NCI-H526 treated with DMSO at 0.1 percent for 48 hours (cell line): ENCODE measurements at regions not wholly inside any gene's neighbourhood (a gene's known extent, or its start where the extent isn't known, plus 50 kb on each side); places are given as distances from the start of the nearest gene placed in this dataset.
"Not testable (repeated sequence)": the region's sequence is repeated elsewhere in the genome, so short reads cannot be mapped to it uniquely, and the experiment has no call there.

Source experiments
- DNase-seq: peaks from one replicate; lab custom pipeline; 2025; lab: John Stamatoyannopoulos, UW

DNA sequence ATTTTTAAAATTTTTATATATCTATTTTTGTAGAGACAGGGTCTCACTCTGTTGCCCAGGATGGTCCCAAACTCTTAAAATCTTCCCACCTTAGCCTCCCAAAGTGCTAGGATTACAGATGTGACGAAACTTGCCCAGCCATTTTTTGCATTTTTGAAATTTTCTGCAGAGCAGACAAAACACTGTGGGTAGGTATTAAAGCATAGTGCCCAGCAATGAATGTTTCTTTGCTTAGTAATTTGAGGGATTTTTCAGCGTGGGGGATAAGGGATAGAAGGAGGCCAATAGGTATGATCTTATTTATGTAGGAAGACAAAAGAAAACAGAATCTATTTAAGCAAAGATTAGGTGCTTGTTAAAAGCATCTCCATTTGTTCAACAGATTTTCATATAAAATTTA is 446.8 kb upstream of the DPH6 start:
- DNase-seq, result no peak

DNA sequence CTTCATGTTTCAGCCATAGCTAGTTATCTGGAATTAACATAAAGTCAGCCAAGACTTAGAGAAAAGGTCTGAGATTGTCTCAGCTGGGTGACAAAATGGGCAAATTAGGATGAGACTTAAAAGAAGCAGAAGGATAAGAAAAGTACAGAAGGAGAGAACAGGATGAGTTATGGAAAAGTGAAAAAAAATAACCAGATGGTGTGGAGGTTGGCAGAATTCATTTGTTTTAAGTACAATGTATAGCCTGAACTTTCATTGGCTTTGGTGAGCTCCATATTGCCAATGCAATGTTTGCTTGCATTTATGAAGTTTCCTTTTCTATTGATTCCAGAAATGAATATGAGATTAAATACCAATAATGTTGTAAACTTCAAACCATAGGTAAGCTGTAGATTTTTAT is 447.2 kb upstream of the DPH6 start:
- no peak for DNase-seq

DNA sequence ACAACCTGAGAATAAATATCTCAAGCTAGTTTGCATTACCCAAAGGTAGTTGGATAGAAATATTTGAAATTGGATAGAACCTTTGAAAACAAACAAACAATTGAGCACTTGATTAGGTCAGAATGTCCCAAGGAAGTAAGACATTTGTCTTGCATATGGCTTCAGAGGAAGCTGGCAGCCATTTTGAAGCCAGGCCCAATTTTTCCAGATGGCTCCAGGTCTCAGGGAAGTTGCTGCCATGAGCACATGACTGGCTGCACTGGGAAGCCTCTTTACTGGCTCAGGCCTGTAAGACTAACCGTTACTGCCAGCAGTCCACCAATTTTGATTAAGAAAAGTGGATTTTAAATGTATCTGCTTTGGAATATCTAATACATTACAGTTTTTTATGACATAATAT is 448.9 kb upstream of the DPH6 start:
- no peak for DNase-seq

DNA sequence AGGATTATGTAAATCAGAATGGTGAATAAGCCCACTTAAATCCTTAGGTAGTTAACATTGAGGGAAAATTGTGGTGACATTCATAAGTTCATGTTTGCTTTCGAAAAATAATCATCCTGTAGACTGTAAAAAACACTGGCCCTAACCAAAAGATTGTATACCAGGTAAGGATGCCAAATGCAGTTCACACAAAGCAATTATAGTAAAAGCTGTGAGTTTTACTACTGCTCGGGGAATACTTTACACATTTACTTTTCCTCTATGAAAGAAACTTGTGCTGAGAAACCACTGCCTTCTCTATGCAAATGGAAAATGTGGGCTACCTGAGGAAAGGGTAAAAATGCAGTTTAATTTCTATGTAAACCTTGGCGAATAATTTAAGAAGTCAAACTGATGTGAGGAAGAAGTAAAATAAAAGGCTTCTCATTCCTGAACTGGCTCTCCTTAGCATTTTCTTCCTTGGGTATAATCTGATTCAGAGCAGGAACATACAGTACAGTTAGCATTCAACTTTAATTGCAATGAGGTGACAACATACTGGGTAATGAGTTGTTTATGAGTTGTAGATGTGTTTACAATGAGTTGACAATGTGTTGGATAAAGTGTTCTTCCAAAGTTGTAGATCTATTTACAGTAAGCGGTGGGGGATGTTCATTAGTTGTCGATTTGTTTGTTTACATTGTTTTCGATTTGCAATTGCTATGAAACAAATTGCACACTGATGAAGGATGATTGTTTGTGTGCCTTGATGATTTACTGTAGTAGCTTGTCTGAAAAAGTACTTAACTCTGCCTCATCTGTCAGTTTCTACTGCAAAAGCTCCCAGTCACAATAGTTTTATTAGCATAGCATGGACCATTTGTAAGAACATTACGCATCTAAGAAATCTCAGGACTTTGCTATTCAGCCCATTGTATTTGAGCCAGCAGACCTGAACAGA is 453.0 kb upstream of the DPH6 start:
- no peak for DNase-seq

DNA sequence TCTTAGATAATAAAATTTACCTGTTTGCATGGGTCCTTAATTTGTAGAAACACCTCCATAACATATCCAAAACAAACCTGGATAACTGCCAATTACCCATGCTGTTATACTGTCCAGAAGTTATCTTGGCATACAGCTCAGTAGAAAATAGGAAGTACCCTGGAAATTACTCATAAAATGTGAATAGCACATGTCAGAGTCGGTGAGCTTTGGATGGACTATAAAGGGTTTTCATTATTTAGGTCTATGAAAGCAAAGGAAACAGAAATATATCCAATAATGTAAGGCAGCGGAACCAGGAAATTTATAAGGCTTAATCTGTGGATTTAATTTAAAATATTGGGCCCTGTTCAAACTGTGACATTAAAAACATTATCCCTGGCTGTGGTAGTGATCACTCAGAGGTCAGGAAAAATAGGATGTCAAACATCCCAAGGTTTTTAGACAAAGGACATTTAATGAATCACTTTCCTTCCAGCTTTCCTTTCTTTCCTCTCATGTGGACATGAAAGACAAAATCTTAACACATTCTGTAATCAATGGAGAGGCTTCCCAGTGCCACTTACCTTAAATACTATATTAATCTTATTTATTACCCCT is 459.0 kb upstream of the DPH6 start:
- no peak for DNase-seq

DNA sequence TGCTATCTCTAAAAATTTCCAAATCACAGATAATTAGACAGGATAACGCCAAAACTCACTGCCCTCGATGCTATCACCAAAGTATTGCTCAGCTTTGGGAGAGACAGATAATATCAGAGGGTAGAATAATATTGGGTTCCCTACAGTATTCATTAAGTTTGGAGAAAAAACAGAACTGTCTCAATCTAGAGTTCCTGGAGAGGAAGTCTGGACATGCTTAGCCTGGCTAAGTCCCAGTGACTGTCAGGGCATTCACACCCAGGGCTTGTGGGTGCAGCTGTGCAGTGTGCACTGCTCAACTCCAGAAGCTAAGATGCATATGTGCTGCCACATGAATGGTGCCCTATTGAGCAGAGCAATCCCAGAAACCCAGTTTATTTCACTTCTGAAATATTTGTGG is 459.6 kb upstream of the DPH6 start:
- DNase-seq, result no peak

DNA sequence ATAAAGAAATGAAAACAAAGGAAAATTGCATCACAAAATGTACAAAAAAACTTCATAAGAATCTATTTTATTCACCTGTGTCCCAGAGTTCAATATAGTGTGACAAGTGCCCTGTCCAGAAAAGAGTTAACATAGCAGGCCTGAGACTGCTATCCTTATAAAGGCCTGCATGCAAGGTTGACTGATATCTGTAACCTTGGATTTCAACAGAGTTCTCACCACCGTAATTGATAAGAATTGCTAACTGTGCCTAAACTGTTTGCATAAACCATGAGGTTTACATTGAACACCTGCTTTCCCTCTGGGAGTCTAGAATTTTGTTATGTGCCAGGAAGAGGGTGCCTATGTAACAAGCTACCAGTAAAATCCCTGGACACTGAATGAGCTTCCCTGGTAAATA is 461.7 kb upstream of the DPH6 start:
- no peak for DNase-seq

DNA sequence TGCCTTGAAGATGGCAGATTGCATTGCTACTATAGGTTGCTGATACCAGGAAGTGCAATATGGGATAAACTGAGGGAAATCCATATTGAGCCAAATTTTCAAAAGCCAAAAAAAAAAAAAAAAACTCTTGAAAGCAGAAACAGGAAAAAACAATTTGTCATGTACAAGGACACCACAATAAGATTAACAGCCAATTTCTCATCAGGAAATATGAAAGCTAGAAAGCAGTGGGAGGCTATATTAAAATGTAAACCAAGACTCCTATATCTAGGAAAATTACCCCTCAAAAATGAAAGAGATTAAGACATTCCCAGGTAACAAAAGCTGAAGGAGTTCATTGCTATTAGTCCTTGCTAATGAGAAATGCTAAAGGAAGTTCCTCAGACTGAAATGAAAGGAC is 462.8 kb upstream of the DPH6 start:
- no peak for DNase-seq

DNA sequence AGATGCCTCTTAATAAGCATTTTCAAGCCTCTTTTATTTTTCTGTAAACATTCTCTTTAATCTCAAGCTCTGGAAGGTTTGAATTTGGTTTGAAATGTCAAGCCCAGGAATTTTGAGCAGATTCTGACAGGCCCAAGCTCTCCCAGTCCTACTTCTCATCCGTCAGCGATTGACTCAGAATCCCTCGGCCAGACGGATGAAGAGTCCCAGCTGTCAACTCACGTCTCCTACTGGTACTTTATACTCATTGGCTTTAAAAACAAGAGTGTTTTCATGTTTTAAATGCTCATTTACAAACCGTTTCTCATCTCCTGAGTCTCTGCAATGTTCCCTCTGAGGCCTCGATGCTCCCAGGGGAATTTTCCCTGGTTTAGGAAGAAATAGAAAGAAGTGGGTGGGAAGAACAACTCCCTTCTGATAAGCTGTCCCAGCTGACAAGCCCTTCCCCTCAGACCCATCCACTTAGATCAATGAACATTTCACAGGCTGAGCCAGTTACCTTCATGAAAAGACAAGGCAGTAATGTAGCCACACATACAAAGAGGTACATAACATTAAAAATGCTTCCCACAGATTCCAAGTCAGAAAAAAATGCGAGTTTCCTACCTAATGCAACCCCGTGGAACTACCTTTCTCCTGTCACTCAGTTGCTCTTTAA is 478.2 kb upstream of the DPH6 start:
- DNase-seq, result no peak

DNA sequence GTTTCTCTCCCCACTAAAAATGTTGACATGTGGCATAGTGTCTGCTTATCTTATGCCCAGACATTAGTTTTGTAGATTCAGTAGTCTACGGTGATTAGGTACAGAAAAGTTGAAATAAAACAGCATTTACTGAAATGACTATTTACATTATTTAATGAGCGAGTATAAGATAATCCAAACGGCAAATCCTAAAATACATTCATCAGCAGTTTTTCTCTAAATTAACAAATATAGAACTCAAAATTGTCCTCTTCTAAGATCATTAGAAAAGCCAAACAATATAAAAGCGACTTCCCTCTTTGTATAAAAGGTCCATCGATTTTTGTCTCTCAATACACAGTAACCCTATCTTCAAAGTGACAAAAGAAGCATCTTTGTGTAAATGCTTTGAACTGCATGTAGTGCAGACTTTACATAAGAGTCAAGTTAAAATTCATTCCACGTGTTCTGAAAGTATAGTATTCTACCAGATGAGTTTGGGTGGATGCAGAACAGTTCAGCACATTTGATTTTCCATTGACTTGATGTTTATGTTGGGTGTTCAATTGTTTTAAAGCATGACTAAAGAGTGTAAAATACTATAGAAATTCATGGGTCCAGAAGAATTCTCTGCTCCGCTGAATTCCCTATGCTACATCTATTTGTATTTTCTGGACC is 480.8 kb upstream of the DPH6 start:
- DNase-seq, result no peak

DNA sequence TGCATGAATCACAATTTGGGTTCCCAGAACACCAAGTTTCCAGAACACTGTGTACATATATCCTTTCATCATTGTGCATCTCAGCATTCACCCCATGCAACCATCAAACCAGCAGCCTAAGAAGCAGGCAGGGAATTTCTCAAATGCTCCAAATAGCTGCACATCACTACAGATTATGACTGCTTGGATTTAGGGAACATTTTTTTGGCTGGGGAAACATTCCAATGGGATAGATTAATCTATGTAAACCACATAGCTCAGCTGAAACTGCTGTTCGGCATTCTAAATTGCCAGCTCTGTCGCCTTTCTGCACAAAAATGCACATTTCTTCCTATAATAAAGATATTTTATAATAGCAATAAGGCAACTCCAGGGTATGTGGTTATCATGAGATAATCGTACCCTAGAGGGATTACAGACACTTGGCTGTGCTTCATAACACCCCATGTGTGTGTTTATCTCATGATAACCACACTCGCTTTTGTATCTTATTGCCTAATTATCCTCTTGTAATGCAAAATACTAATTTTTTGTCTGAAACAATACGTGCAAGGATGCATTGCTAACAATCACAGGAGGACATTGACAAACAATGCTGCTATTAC is 483.7 kb upstream of the DPH6 start:
- no peak for DNase-seq

DNA sequence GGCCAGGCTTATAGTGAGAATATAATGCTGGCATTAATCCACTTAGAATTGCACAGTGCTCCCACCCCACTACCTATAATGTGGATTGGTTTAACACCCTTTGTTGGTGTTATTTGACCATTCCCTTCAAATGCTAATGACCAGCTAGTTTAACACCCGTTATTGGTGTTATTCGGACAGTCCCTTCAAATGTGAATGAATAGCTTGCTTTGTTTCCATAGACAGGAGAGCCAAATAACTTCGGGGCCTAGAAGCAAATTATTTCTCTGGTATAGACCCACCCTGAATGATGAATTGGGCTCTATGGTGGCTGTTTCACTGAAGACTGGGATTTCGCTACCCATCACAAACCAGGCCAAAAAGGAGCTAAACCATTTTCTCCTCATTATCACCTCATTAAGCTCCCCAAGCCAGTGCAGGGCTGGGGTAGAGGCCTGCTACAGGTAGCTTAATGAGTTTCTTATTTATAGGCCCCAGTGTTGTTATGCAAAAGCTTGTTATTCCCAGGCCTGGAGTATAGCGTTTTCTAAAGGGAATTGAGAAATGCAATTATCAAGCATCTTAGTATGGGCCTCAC is 494.1 kb upstream of the DPH6 start:
- no peak for DNase-seq

DNA sequence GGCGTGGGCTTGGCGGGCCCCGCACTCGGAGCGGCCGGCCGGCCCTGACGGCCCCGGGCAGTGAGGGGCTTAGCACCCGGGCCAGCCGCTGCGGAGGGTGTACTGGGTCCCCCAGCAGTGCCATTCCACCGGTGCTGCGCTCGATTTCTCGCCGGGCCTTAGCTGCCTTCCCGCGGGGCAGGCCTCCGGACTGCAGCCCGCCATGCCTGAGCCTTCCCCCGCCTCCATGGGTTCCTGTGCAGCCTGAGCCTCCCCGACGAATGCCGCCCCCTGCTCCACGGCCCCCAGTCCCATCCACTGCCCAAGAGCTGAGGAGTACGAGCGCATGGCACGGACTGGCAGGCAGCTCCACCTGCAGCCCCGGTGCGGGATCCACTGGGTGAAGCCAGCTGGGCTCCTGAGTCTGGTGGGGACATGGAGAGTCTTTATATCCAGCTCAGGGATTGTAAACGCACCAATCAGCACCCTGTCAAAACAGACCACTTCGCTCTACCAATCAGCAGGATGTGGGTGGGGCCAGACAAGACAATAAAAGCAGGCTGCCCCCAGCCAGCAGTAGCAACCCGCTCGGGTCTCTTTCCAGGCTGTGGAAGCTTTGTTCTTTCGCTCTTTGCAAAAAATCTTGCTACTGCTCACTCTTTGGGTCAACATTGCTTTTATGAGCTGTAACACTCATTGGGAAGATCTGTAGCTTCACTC is 501.2 kb upstream of the DPH6 start:
- not testable (repeated sequence) for DNase-seq

DNA sequence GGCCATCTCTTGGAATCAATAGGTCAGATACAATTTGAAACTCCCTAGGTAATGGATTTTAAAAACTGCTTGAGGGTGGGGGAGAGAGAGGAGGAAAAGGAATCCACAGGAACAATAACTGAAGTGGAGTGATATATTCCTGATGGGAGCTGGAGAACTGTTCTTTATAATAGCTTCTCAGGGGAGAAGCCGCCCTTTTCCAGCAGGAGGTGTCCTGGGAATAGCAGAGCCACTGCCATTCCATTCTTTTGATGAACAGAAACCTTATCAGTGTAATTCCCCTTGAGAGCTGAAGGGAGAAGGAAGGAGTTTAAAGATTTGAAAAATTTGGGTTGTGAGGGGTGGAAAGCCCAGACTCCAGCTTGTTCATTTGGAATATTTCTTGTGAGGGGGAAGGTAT is 504.9 kb upstream of the DPH6 start:
- no peak for DNase-seq

DNA sequence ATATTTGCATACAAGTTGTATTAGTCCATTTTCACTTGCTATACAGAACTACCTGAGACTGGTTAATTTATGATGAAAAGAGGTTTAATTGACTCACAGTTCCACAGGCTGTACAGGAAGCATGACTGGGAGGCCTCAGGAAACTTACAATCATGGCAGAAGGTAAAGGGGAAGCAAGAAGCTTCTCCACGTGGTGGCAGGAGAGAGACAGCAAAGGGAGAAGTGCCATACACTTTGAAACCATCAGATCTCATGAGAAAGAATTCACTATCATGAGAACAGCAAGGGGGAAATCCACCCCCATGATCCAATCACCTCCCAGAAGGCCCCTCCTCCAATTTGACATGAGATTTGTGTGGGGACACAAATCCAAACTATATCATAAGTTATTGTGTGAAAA is 506.7 kb upstream of the DPH6 start:
- DNase-seq, result not testable (repeated sequence)

DNA sequence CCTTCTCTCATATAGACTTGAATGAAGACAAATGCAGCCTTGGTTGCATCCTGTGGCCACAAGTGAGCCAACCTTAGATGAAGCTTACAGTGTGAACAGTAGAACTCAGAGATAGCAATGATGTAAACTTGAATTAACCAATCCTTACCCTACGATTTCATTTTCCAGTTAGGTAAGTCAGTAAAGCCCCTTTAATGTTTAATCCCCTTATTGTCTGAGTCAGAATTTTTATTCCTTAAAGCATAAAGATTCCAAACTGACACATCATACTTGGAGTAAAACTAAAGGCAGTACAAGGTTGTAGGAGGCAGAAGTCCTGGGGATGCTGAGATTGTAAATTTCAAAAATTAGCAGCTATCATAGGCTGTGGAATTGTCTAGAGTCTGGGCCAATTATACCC is 507.8 kb upstream of the DPH6 start:
- DNase-seq, result no peak

DNA sequence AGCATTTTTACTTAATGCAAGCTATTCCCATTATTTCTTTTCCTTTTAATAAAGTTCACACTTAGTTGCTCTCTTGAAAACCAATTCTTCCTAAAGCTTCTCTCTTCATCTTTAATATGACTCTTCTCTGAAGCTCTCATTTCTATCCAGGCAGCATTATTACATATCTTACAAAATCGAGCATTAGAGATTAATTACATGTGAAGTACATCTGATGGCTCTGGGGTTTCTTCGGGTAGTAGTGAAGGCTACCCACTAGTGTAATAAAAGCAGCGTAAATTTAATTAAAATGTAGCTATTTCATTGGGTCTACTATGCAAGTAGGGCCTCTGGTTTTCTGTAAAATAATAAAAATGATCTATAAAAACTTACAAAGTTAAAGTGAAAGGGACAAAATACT is 513.6 kb upstream of the DPH6 start:
- no peak for DNase-seq

DNA sequence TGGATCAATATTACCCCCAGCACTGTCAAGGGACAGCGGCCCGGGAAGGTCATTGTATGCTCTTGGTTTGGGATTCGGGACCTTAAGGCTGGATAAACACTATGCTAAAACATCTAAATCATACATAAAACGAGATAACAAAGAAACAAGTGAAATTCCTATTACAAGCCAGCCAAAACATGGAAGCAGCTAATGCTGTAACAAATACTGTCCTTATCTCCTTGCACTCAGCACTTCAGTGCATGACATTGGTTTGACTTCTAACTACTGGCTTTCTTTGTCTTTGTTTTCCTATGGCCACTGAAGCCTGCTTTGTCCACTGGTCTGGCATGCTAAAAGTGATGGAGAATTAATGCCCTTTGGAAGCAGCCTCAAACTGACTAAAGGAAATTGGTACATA is 516.4 kb upstream of the DPH6 start:
- no peak for DNase-seq

DNA sequence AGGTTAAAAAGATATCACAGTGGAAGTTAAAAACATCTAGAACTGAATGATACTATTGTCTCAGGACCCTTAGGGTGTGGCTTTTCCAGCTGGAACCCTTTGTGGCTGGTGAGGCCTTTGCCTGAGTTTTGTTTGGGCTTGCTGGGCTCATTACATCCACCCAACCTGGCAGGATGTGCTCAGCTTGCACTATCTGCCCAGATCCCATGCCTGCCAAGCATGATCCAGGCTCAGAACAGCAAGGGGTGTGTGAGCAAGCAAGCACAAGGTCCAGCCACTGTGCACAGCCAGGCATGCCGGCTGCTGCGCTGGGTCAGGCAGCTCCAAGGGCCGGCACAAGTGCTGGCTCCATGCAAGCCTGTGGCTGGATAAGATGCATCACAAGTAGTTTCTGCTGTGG is 512.7 kb upstream of the CDIN1 start:
- no peak for DNase-seq

DNA sequence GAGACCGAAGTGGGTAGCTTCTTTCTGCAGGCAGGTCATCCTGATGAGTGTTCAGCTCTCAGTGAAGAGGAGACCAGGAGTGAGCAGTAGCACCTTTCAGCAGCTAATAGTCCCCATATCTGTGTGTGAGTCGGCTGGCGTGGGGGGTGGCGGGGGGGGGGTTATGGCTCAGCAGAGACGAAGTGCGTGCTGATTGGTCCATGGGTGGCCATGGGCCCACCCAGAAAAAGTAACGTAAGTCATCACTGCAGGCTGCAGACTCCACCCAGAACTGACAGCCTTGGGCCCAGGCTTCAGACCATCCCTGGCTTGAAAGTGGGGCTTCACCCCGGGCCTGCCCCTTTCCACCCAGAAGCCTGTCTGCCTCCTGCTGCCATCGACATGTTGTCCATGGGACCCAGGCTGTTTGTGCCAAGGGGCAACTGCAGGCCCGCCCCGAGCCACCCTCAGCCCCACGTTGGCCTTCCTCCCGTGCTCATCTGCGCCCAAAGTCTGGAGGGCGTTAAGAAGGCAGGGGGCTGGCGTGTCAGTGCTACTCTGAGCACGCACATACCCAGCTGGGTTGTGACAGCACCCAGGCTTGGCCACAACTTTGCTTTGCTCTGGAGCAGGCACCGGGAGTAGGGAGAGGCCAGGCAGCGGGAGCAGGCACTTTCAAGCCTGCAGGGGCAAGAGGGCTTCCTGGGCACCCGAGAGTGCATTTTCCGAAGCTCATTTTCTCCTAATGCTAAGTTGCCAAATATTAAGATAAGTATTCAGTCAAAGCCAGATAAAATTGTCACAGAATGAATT is 511.7 kb upstream of the CDIN1 start:
- DNase-seq, result no peak
